Muscle layer of colon (tissue), 2 donors: ENCODE measurements at regions not wholly inside any gene's neighbourhood (a gene's known extent, or its start where the extent isn't known, plus 50 kb on each side); places are given as distances from the start of the nearest gene placed in this dataset.
"Not testable (repeated sequence)": the region's sequence is repeated elsewhere in the genome, so short reads cannot be mapped to it uniquely, and the experiment has no call there.

Experiments used
- H3K27ac ChIP-seq: one replicate; pipeline ENCODE4 v1.7.0; 2013; ENCODE audit warnings: low read depth, mild to moderate bottlenecking, low read length, moderate library complexity
- H3K27me3 ChIP-seq, 2 donors: one replicate each; pipeline ENCODE4 v1.7.0; 2013; ENCODE audit warnings: low read length in 2 of 2, mild to moderate bottlenecking in 2 of 2; ENCODE audit not compliant: insufficient read depth in 2 of 2, control insufficient read depth in 1 of 2
- H3K36me3 ChIP-seq: one replicate; pipeline ENCODE4 v1.7.0; 2013; ENCODE audit warnings: mild to moderate bottlenecking, low read length; ENCODE audit not compliant: insufficient read depth
- H3K4me1 ChIP-seq: one replicate; pipeline ENCODE4 v1.7.0; 2013; ENCODE audit warnings: mild to moderate bottlenecking, low read length; ENCODE audit not compliant: insufficient read depth
- H3K4me3 ChIP-seq, 2 donors: one replicate each; pipeline ENCODE4 v1.7.0; 2013; ENCODE audit warnings: low read length in 2 of 2, low read depth in 1 of 2, mild to moderate bottlenecking in 1 of 2, moderate library complexity in 1 of 2
- H3K9ac ChIP-seq: one replicate; pipeline ENCODE4 v1.7.0; 2013; ENCODE audit warnings: low read length
- H3K9me3 ChIP-seq: one replicate; pipeline ENCODE4 v1.7.0; 2013; ENCODE audit warnings: mild to moderate bottlenecking, low read length
- donor health status: abdominal sarcoma.
- donor health status: Adenocarcinoma of cecum.

DNA sequence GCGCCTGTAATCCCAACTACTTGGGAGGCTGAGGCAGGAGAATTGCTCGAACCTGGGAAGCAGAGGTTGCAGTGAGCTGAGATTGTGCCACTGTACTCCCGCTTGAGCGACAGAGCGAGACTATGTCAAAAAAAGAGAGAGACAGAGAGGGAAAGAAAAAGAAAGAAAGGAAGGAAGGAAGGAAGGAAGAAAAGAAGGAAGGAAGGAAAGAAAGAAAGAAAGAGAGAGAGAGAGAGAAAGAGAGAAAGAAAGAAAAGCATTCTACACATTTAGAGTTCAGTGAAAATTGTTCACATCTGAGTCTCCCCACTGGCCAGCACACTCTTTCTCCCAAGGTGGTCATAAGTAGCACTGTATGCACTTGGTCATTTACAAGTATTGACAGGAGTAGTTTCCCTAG lies 69.2 kb upstream of the TAB2 start:
- not testable (repeated sequence) for H3K4me1 ChIP-seq, H3K9me3 ChIP-seq, H3K4me3 ChIP-seq, H3K36me3 ChIP-seq, H3K27me3 ChIP-seq, H3K27ac ChIP-seq, H3K9ac ChIP-seq

- Histone ChIP-seq H3K9me3 (no peaks in the 10 kb centered on the region), H3K27me3 (no peaks in the 10 kb centered on the region), H3K4me3 (no peak overlapping the region), H3K36me3 (no peaks in the 10 kb centered on the region), H3K27ac (no peak overlapping the region), H3K9ac (no peak overlapping the region), H3K4me1 (no peaks in the 10 kb centered on the region)
These were observed 68.7 kb upstream of the TAB2 start for GRCh38 chr6:149248693-149249369.

GRCh38 chr6:149249370-149250357 lies 67.8 kb upstream of the TAB2 start:
- Histone ChIP-seq H3K36me3 (no peaks in the 10 kb centered on the region), H3K9me3 (no peaks in the 10 kb centered on the region), H3K27ac (no peak overlapping the region), H3K4me1 (no peaks in the 10 kb centered on the region), H3K4me3 (no peak overlapping the region), H3K27me3 (no peaks in the 10 kb centered on the region), H3K9ac (no peak overlapping the region)

GRCh38 chr6:149250951-149251350 lies 66.6 kb upstream of the TAB2 start:
- Histone ChIP-seq H3K9me3 (no peaks in the 10 kb centered on the region), H3K4me3 (no peak overlapping the region), H3K4me1 (no peaks in the 10 kb centered on the region), H3K27ac (no peak overlapping the region), H3K36me3 (no peaks in the 10 kb centered on the region), H3K27me3 (no peaks in the 10 kb centered on the region), H3K9ac (no peak overlapping the region)

GRCh38 chr6:149252622-149253021 lies 64.9 kb upstream of the TAB2 start:
- no peaks in the 10 kb centered on the region for H3K9me3 ChIP-seq
- no peak overlapping the region for H3K9ac ChIP-seq
- H3K36me3 ChIP-seq: no peaks in the 10 kb centered on the region
- H3K27ac ChIP-seq: no peak overlapping the region
- no peaks in the 10 kb centered on the region for H3K27me3 ChIP-seq
- no peaks in the 10 kb centered on the region for H3K4me1 ChIP-seq
- H3K4me3 ChIP-seq: no peak overlapping the region

GRCh38 chr6:149254253-149254652 lies 63.3 kb upstream of the TAB2 start:
- H3K27me3 ChIP-seq: no peaks in the 10 kb centered on the region
- no peak overlapping the region for H3K27ac ChIP-seq
- H3K9me3 ChIP-seq: no peaks in the 10 kb centered on the region
- H3K4me3 ChIP-seq: no peak overlapping the region
- H3K9ac ChIP-seq: no peak overlapping the region
- no peaks in the 10 kb centered on the region for H3K36me3 ChIP-seq
- H3K4me1 ChIP-seq: no peaks in the 10 kb centered on the region

DNA sequence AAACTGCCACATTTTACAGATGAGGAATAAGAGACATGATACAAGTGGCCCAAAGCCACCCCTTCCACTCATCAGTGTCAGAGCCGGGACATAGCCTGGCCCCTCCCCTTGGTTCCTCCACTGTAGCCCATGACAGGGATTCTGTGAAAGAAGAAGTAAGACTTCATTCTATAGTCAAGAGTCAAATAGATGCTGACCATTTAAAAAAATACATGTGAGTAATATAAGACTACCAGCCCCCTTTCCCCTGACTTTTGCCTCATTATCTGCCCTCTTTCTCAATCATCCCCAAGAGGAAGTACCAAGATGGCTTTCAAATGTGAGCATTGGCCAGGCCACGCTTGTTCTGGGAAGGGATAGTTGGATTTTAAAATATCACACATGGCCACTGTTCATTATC lies 57.8 kb upstream of the TAB2 start:
- no peaks in the 10 kb centered on the region for H3K36me3 ChIP-seq
- no peaks in the 10 kb centered on the region for H3K27me3 ChIP-seq
- no peak overlapping the region for H3K27ac ChIP-seq
- no peaks in the 10 kb centered on the region for H3K9me3 ChIP-seq
- no peak overlapping the region for H3K4me3 ChIP-seq
- no peaks in the 10 kb centered on the region for H3K4me1 ChIP-seq
- no peak overlapping the region for H3K9ac ChIP-seq

DNA sequence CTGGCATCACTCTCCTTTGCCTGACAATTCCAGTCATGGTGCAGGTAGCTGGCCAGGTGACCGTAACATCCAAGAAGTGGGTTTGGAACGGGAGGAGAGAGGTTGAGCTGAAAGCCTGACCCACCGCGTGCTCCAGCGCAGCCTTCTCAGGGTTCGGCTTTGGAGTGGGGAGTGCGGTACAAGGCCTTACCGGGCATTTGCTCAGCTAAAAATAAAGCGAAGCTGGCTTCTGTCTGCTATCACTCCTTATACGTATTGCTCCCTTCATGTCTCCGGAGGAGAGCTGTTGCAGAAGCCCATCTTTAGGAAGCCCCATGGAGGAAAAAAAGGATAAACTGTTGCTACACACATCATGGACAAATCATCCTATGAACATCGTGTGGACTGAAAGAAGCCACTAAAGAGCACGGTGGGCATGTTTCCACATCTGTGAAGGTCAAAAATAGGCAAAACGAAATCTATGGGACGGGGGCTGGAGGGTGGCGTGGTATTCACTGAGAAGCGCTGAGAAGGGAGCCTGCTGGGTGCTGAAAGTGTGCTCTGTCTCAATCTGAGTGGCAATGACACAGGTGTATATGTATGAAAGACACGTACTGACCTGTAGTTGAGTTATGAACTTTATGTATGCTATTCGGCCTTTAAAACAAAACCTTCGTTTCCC lies 57.2 kb upstream of the TAB2 start:
- H3K4me1 ChIP-seq: no peaks in the 10 kb centered on the region
- no peak overlapping the region for H3K27ac ChIP-seq
- no peak overlapping the region for H3K4me3 ChIP-seq
- H3K27me3 ChIP-seq: no peaks in the 10 kb centered on the region
- H3K36me3 ChIP-seq: no peaks in the 10 kb centered on the region
- H3K9me3 ChIP-seq: no peaks in the 10 kb centered on the region
- no peak overlapping the region for H3K9ac ChIP-seq

- H3K27me3 ChIP-seq: no peaks in the 10 kb centered on the region
- H3K9me3 ChIP-seq: no peaks in the 10 kb centered on the region
- H3K27ac ChIP-seq: no peak overlapping the region
- no peak overlapping the region for H3K4me3 ChIP-seq
- no peaks in the 10 kb centered on the region for H3K4me1 ChIP-seq
- H3K9ac ChIP-seq: no peak overlapping the region
- no peaks in the 10 kb centered on the region for H3K36me3 ChIP-seq
These were observed 56.0 kb upstream of the TAB2 start for GRCh38 chr6:149261364-149262040.

GRCh38 chr6:149263321-149263720 lies 54.2 kb upstream of the TAB2 start:
- H3K9me3 ChIP-seq: no peaks in the 10 kb centered on the region
- H3K9ac ChIP-seq: no peak overlapping the region
- H3K27ac ChIP-seq: no peak overlapping the region
- H3K4me3 ChIP-seq: no peak overlapping the region
- no peaks in the 10 kb centered on the region for H3K4me1 ChIP-seq
- no peaks in the 10 kb centered on the region for H3K27me3 ChIP-seq
- H3K36me3 ChIP-seq: no peaks in the 10 kb centered on the region

GRCh38 chr6:149264629-149265028 lies 52.9 kb upstream of the TAB2 start:
- no peaks in the 10 kb centered on the region for H3K36me3 ChIP-seq
- no peak overlapping the region for H3K4me3 ChIP-seq
- no peaks in the 10 kb centered on the region for H3K4me1 ChIP-seq
- H3K27ac ChIP-seq: no peak overlapping the region
- no peaks in the 10 kb centered on the region for H3K27me3 ChIP-seq
- H3K9ac ChIP-seq: no peak overlapping the region
- H3K9me3 ChIP-seq: no peaks in the 10 kb centered on the region
